ENCODE measurements at regions not wholly inside any gene's neighbourhood (a gene's known extent, or its start where the extent isn't known, plus 50 kb on each side); places are given as distances from the start of the nearest gene placed in this dataset.

DNA sequence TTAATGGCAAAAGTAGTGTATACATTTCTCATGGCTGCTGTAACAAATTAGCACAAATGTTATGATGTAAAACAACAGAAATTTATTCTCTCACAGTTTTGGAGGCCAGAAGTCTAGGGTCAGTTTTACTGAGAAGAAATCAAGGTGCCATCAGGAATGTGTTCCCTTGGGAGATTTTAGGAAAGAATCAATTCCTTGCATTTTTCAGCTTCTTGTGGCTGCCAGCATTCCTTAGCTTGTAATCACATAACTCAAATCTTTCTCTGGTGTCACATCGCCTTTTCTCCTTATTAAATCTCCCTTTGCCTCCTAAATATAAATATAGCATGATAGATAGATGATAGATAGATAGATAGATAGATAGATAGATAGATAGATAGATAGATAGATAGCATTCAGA lies 307.0 kb upstream of the REG3G start:
- POLR2A ChIA-PET = no interaction called here
- H3K4me3 ChIP-seq (ENCODE audit: low read length) = no peak overlapping the region
- no peaks in the 10 kb centered on the region for H3K27me3 Mint-ChIP-seq
- no peaks in the 10 kb centered on the region for H3K36me3 Mint-ChIP-seq
- H3K4me3 Mint-ChIP-seq = no peak overlapping the region
- ATAC-seq (no peak), DNase-seq (no peak)
- H3K36me3 ChIP-seq (ENCODE audit: control insufficient read depth in 2 of 3, insufficient read depth in 3 of 3, low read length in 3 of 3) = no peaks in the 10 kb centered on the region
- intact Hi-C loops (cut with micrococcal nuclease) = no loop called here
- CTCF ChIA-PET = no interaction called here
- no peaks in the 10 kb centered on the region for H3K9me3 ChIP-seq (ENCODE audit: control insufficient read depth in 2 of 3, low read length in 3 of 3)
- no peak overlapping the region for H3K27ac Mint-ChIP-seq
- H3K4me1 Mint-ChIP-seq = no peaks in the 10 kb centered on the region
- no peaks in the 10 kb centered on the region for H3K4me1 ChIP-seq (ENCODE audit: control insufficient read depth in 2 of 2, insufficient read depth in 2 of 2, low read length in 2 of 2)
- peaks cover 0 to 16% (median 5%) of the 10 kb centered on the region in 11 donors for H3K9me3 Mint-ChIP-seq
- H3K27ac ChIP-seq (ENCODE audit: low read depth, low read length) = no peak overlapping the region
- no peaks in the 10 kb centered on the region for H3K27me3 ChIP-seq (ENCODE audit: control insufficient read depth in 2 of 2, insufficient read depth in 2 of 2, low read length in 2 of 2)

- Histone ChIP-seq H3K4me1 (ENCODE audit: control insufficient read depth in 2 of 2, insufficient read depth in 2 of 2, low read length in 2 of 2) (no peaks in the 10 kb centered on the region), H3K27me3 (ENCODE audit: control insufficient read depth in 2 of 2, insufficient read depth in 2 of 2, low read length in 2 of 2) (no peaks in the 10 kb centered on the region), H3K27ac (ENCODE audit: low read depth, low read length) (no peak overlapping the region), H3K4me3 (ENCODE audit: low read length) (no peak overlapping the region), H3K36me3 (ENCODE audit: control insufficient read depth in 2 of 3, insufficient read depth in 3 of 3, low read length in 3 of 3) (no peaks in the 10 kb centered on the region), H3K9me3 (ENCODE audit: control insufficient read depth in 2 of 3, low read length in 3 of 3) (no peaks in the 10 kb centered on the region)
- Mint-ChIP-seq H3K27ac (no peak overlapping the region), H3K4me1 (no peaks in the 10 kb centered on the region), H3K9me3 (peaks cover 3 to 16% (median 8%) of the 10 kb centered on the region in 11 donors), H3K4me3 (no peak overlapping the region), H3K36me3 (no peaks in the 10 kb centered on the region), H3K27me3 (no peaks in the 10 kb centered on the region)
- ChIA-PET CTCF (no interaction called here), POLR2A (no interaction called here)
- ATAC-seq (no peak), DNase-seq (no peak)
- intact Hi-C loops (cut with micrococcal nuclease) = no loop called here
Measured at GRCh38 chr2:78721355-78722033, 304.0 kb upstream of the REG3G start.

DNA sequence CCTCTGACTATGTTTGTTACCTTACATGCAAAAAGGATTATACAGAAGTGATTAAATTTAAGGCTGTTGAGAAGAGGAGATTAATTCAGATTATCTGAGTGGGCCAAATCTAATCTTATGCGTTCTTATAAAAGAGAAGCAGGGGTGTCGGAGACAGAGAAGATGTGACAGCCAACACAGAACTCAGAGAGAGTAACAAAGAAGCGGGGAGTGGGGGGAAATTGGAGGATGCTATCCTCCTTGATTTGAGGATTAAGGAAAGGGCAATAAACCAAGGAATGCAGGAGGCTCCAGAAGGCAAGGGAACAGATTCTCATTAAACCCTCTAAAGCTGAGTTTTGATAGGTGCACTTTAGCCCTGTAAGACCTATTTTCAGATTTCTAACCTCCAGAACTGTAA lies 291.3 kb upstream of the REG3G start:
- Mint-ChIP-seq H3K9me3 (peaks cover 4 to 16% (median 9%) of the 10 kb centered on the region in 11 donors), H3K27ac (no peak overlapping the region), H3K4me1 (no peaks in the 10 kb centered on the region), H3K4me3 (no peak overlapping the region), H3K27me3 (no peaks in the 10 kb centered on the region), H3K36me3 (no peaks in the 10 kb centered on the region)
- no peaks in the 10 kb centered on the region for H3K36me3 ChIP-seq (ENCODE audit: control insufficient read depth in 2 of 3, insufficient read depth in 3 of 3, low read length in 3 of 3)
- ATAC-seq = no peak
- CTCF ChIA-PET = no interaction called here
- H3K4me3 ChIP-seq (ENCODE audit: low read length) = no peak overlapping the region
- no peaks in the 10 kb centered on the region for H3K27me3 ChIP-seq (ENCODE audit: control insufficient read depth in 2 of 2, insufficient read depth in 2 of 2, low read length in 2 of 2)
- intact Hi-C loops (cut with micrococcal nuclease) = no loop called here
- no peak for DNase-seq
- no peak overlapping the region for H3K27ac ChIP-seq (ENCODE audit: low read depth, low read length)
- no peaks in the 10 kb centered on the region for H3K9me3 ChIP-seq (ENCODE audit: control insufficient read depth in 2 of 3, low read length in 3 of 3)
- POLR2A ChIA-PET = no interaction called here
- H3K4me1 ChIP-seq (ENCODE audit: control insufficient read depth in 2 of 2, insufficient read depth in 2 of 2, low read length in 2 of 2) = no peaks in the 10 kb centered on the region

- Histone ChIP-seq H3K27ac (ENCODE audit: low read depth, low read length) (no peak overlapping the region), H3K4me1 (ENCODE audit: control insufficient read depth in 2 of 2, insufficient read depth in 2 of 2, low read length in 2 of 2) (no peaks in the 10 kb centered on the region), H3K9me3 (ENCODE audit: control insufficient read depth in 2 of 3, low read length in 3 of 3) (no peaks in the 10 kb centered on the region), H3K36me3 (ENCODE audit: control insufficient read depth in 2 of 3, insufficient read depth in 3 of 3, low read length in 3 of 3) (no peaks in the 10 kb centered on the region), H3K4me3 (ENCODE audit: low read length) (no peak overlapping the region), H3K27me3 (ENCODE audit: control insufficient read depth in 2 of 2, insufficient read depth in 2 of 2, low read length in 2 of 2) (no peaks in the 10 kb centered on the region)
- ChIA-PET CTCF (no interaction called here), POLR2A (interaction anchor here (0.7 kb wide), 1 partner anchor 329 kb away, joined by 3 read pairs; no protein-coding TSS in a partner anchor)
- H3K4me3 Mint-ChIP-seq = no peak overlapping the region
- intact Hi-C loops (cut with micrococcal nuclease) = no loop called here
- ATAC-seq = no peak
- no peak for DNase-seq
- peaks cover 2 to 29% (median 15%) of the 10 kb centered on the region in 11 donors for H3K9me3 Mint-ChIP-seq
- no peaks in the 10 kb centered on the region for H3K36me3 Mint-ChIP-seq
- no peaks in the 10 kb centered on the region for H3K4me1 Mint-ChIP-seq
- H3K27me3 Mint-ChIP-seq = no peaks in the 10 kb centered on the region
- H3K27ac Mint-ChIP-seq = no peak overlapping the region
Measured at GRCh38 chr2:78739282-78739681, 286.2 kb upstream of the REG3G start.

- ChIA-PET POLR2A (no interaction called here), CTCF (no interaction called here)
- ATAC-seq = no peak
- no peak overlapping the region for H3K27ac ChIP-seq (ENCODE audit: low read depth, low read length)
- Mint-ChIP-seq H3K9me3 (peaks cover 0 to 12% (median 1%) of the 10 kb centered on the region in 11 donors), H3K4me1 (no peaks in the 10 kb centered on the region), H3K36me3 (no peaks in the 10 kb centered on the region), H3K27me3 (no peaks in the 10 kb centered on the region), H3K27ac (no peak overlapping the region), H3K4me3 (no peak overlapping the region)
- no peak overlapping the region for H3K4me3 ChIP-seq (ENCODE audit: low read length)
- H3K36me3 ChIP-seq (ENCODE audit: control insufficient read depth in 2 of 3, insufficient read depth in 3 of 3, low read length in 3 of 3) = no peaks in the 10 kb centered on the region
- no peaks in the 10 kb centered on the region for H3K4me1 ChIP-seq (ENCODE audit: control insufficient read depth in 2 of 2, insufficient read depth in 2 of 2, low read length in 2 of 2)
- no peak for DNase-seq
- intact Hi-C loops (cut with micrococcal nuclease) = no loop called here
- H3K9me3 ChIP-seq (ENCODE audit: control insufficient read depth in 2 of 3, low read length in 3 of 3) = no peaks in the 10 kb centered on the region
- H3K27me3 ChIP-seq (ENCODE audit: control insufficient read depth in 2 of 2, insufficient read depth in 2 of 2, low read length in 2 of 2) = no peaks in the 10 kb centered on the region
Measured at GRCh38 chr2:78749638-78750037, 275.9 kb upstream of the REG3G start.

DNA sequence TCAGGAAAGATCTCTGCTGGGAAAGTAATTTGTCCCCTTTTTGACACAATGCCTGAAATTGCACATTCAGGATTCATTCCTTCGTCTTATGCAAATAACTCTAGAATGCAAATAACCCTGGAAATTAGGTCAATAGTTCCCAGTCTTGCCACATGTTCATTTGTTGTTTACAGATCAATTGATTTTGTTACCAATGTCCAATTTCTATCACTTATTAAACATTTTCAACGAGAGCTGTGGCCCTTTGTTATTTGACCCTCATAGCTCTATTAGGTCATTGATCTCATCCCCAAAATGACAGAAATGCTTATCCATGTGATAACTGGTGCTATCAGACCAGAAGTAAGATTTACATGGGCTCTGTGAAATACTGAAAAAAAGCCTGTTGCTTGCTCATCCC lies 275.3 kb upstream of the REG3G start:
- Histone ChIP-seq H3K36me3 (ENCODE audit: control insufficient read depth in 2 of 3, insufficient read depth in 3 of 3, low read length in 3 of 3) (no peaks in the 10 kb centered on the region), H3K4me3 (ENCODE audit: low read length) (no peak overlapping the region), H3K27ac (ENCODE audit: low read depth, low read length) (no peak overlapping the region), H3K4me1 (ENCODE audit: control insufficient read depth in 2 of 2, insufficient read depth in 2 of 2, low read length in 2 of 2) (no peaks in the 10 kb centered on the region), H3K27me3 (ENCODE audit: control insufficient read depth in 2 of 2, insufficient read depth in 2 of 2, low read length in 2 of 2) (no peaks in the 10 kb centered on the region), H3K9me3 (ENCODE audit: control insufficient read depth in 2 of 3, low read length in 3 of 3) (no peaks in the 10 kb centered on the region)
- H3K4me1 Mint-ChIP-seq = no peaks in the 10 kb centered on the region
- H3K36me3 Mint-ChIP-seq = no peaks in the 10 kb centered on the region
- POLR2A ChIA-PET = no interaction called here
- no peak overlapping the region for H3K4me3 Mint-ChIP-seq
- CTCF ChIA-PET = no interaction called here
- H3K27ac Mint-ChIP-seq = no peak overlapping the region
- H3K9me3 Mint-ChIP-seq = peaks cover 0 to 12% (median 1%) of the 10 kb centered on the region in 11 donors
- DNase-seq = no peak
- no peaks in the 10 kb centered on the region for H3K27me3 Mint-ChIP-seq
- ATAC-seq = no peak
- intact Hi-C loops (cut with micrococcal nuclease) = no loop called here

- Mint-ChIP-seq H3K9me3 (peaks cover 6 to 19% (median 13%) of the 10 kb centered on the region in 11 donors), H3K4me1 (peaks cover 0 to 6% (median 0%) of the 10 kb centered on the region in 7 donors), H3K36me3 (peaks cover 0 to 7% (median 0%) of the 10 kb centered on the region in 5 donors), H3K27ac (no peak overlapping the region), H3K4me3 (no peak overlapping the region), H3K27me3 (no peaks in the 10 kb centered on the region)
- CTCF ChIA-PET = no interaction called here
- no peaks in the 10 kb centered on the region for H3K36me3 ChIP-seq (ENCODE audit: control insufficient read depth in 2 of 3, insufficient read depth in 3 of 3, low read length in 3 of 3)
- POLR2A ChIA-PET = no interaction called here
- DNase-seq (no peak), ATAC-seq (no peak)
- peaks cover 0 to 4% (median 0%) of the 10 kb centered on the region in 3 experiments for H3K9me3 ChIP-seq (ENCODE audit: control insufficient read depth in 2 of 3, low read length in 3 of 3)
- H3K27ac ChIP-seq (ENCODE audit: low read depth, low read length) = no peak overlapping the region
- intact Hi-C loops (cut with micrococcal nuclease) = no loop called here
- no peak overlapping the region for H3K4me3 ChIP-seq (ENCODE audit: low read length)
- no peaks in the 10 kb centered on the region for H3K4me1 ChIP-seq (ENCODE audit: control insufficient read depth in 2 of 2, insufficient read depth in 2 of 2, low read length in 2 of 2)
- H3K27me3 ChIP-seq (ENCODE audit: control insufficient read depth in 2 of 2, insufficient read depth in 2 of 2, low read length in 2 of 2) = no peaks in the 10 kb centered on the region
Measured at GRCh38 chr2:78754930-78755329, 270.6 kb upstream of the REG3G start.
